Activated CD4-positive, alpha-beta T cell treated with anti-CD3 and anti-CD28 coated beads for 4 hours (primary cell): ENCODE measurements at regions not wholly inside any gene's neighbourhood (a gene's known extent, or its start where the extent isn't known, plus 50 kb on each side); places are given as distances from the start of the nearest gene placed in this dataset.
"Not testable (repeated sequence)": the region's sequence is repeated elsewhere in the genome, so short reads cannot be mapped to it uniquely, and the experiment has no call there.

Experiments
- DNase-seq, 2 donors: peaks; one replicate each; pipeline ENCODE4 v3.0.0-alpha.2; 2020

- DNase-seq = no peak
Measured at GRCh38 chr12:61137677-61138414, 1122.4 kb upstream of the USP15 start.

DNA sequence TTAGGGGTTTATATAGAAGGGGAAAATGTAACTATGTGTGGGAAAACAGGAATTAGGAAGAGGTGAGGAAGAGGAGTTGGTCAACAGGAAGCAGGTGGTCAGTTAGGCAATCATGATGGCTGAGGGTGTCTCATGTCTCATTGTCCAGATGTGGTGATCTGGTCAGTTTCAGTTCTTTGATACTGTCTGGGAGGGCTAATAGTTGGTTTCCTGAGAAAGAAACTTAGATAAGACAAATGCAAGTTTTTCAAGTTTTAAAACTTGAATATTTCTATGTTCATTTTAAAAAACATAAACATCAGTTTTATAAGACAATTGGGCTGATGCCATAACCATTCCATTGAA, 1121.8 kb upstream of the USP15 start:
- DNase-seq = no peak

DNA sequence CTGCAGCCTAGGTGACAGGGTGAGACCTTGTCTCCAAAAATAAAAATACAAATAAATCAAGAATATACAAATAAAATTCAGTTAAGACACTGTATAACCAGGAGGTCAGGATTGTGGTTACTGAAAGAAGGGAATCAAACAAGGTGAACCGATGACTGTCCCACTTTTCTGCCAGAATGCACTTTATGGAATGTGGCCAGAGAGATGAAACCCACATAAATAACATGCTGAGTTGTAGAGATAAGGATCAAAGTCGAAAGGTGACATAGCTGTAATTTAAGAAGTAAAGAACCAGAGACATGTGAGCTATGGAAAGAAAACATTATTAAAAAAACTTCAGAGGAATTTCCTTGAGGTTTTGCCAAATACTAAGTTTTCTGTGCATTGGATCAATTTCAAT, 1098.2 kb upstream of the USP15 start:
- DNase-seq = no peak

DNA sequence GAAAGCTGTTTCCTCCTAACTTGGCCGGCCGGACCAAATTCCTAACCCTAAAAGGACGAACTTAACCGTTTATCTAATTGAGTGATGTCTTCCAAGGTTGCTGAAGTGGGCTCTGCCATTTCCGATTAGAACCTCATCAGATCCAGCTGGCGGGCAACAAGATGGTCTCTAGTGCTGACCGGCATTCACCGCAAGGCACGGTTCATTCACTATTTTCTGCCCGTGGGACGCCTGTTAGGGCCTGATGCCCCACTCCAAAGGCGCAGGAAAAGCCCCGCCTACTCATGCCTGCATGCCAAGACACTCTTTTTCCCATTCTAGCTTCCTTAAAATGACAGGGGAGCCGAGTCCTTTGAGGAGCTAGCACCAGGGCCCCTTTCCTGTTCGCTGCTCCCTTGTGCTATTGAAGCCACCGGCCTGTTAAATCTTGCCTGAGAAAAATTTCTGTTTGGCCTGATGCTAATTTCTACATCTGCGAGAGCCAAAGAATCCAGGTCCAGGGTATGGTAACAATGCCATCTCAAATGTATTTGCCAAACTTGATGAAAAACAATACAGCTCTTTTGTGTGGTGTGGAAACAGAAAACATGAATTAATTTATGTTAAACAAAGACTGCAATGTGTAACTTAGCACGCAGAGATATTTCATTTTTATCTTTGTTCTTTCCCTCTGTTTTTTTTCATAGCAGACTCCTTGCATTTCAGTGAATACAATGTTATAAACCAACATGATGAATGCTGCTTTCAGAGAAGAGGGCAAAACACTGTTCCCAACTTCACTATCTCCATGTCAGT, 1071.2 kb upstream of the USP15 start:
- no peak for DNase-seq

DNA sequence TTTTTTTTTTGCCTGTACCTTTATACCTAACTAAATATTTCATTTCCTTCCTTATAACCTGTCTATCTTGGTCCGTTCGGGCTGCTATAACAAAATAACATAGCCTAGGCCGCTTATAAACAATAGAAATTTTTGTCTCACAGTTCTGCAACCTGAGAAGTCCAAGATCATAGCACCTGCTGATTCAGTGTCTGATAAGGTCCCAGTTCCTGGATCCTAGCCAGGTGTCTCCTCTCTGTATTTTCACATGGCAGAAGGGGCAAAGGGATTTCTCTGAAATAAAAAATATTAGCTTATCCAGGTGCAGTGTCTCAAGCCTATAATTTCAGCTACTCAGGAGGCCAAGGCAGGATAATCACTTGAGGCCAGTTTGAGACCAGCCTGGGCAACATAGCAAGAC, 1046.6 kb upstream of the USP15 start:
- no peak for DNase-seq

DNA sequence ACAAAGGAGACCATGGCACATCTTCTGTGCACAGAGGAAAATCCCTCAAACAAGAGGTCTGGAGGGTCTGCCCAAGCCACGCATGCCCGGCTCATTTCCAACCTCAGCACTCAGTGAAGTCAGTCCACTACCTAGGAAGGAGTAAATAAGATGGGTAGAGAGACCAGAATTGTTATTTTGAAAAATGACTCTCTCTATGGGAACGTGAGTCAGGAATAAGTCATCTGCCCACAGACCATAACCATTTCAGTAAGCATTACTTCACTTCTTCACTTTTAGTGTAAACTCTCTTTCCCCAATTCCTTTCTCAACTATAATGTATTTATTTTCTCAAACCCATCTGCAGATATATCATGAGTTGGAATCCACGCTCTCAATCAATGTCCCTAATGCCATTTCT, 1039.9 kb upstream of the USP15 start:
- DNase-seq = no peak

- DNase-seq = no peak
Measured at GRCh38 chr12:61232040-61232439, 1028.2 kb upstream of the USP15 start.

DNA sequence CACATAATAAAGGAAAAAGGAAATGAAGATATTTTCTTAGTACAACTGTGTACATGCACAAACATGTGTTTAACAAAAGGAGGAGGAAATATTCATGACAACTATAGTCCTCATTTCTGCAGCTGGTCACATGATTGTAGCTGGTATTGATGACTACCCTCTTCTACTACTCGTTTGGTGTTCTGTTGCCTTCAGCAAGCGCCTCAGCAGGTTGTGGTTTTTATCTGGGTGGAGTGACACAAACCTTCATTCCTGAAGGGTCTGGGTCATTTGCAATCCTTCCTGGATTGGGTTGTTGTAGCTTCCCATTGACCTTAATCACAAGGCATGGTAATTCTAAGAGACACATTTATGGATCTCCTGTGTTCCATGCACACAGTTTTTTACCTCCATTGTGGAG, 1009.9 kb upstream of the USP15 start:
- DNase-seq = no peak

GRCh38 chr12:61251076-61251475, 1009.1 kb upstream of the USP15 start:
- DNase-seq = no peak

DNA sequence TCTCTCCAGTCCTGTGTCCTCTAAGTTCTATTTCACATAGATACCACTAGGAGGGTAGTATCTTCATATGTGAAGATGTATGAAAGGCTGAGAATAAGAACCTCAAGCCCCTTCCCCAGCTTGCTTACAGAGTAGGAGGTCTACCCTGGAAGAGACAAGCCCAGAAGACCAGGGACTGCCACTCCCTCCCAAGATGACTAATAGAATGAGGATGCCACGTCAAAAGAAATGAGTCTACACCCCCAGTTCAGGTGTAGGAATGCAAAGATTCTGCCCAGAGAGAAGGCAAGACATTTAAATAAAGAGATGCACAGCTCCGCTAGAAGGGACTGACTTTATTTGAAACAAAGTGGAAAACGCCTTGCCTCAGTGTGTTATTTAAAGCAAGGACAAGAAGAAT, 1006.0 kb upstream of the USP15 start:
- DNase-seq = no peak

DNA sequence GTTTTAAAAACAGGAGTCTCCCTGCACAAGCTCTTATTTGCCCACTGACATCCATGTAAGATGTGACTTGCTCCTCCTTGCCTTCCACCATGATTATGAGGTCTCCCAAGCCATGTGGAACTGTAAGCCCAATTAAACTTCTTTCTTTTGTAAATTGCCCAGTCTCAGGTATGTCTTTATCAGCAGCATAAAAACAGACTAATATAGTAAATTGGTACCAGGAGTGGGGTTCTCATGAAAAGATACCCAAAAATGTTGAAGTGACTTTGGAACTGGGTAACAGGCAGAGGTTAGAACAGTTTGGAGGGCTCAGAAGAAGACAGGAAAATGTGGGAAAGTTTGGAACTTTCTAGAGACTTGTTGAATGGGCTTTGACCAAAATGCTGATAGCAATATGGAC, 995.9 kb upstream of the USP15 start:
- DNase-seq = not testable (repeated sequence)

- no peak for DNase-seq
Measured at GRCh38 chr12:61267474-61267873, 992.7 kb upstream of the USP15 start.

DNA sequence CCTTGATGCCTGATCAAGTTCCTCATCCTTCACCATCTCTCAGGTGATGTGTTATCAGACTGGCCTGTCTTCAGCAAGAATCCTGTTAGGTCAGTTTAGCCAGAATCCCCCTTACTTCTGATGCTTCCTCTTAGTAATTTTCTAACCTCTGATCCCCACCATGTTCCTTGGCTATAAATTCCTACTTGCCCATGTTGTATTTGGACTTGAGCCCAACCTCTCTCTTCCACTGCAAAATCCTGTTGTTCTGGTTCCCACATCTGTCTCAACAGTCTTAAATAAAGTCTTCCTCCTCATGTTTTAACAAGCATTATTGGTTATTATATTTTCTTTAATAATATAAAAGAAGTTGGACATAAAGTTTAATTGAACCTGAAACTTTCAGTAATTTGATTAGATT, 987.8 kb upstream of the USP15 start:
- DNase-seq = no peak

GRCh38 chr12:61282790-61283575, 977.2 kb upstream of the USP15 start:
- DNase-seq = no peak

- no peak for DNase-seq
Measured at GRCh38 chr12:61290473-61290872, 969.7 kb upstream of the USP15 start.

GRCh38 chr12:61291647-61292046, 968.6 kb upstream of the USP15 start:
- no peak for DNase-seq

DNA sequence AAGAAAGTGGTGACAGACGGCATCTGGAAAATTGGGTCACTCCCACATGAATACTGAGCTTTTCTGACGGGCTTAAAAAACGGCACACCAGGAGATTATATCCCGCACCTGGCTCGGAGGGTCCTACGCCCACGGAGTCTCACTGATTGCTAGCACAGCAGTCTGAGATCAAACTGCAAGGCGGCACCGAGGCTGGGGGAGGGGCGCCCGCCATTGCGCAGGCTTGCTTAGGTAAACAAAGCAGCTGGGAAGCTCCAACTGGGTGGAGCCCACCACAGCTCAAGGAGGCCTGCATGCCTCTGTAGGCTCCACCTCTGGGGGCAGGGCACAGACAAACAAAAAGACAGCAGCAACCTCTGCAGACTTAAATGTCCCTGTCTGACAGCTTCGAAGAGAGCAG, 966.2 kb upstream of the USP15 start:
- not testable (repeated sequence) for DNase-seq

DNA sequence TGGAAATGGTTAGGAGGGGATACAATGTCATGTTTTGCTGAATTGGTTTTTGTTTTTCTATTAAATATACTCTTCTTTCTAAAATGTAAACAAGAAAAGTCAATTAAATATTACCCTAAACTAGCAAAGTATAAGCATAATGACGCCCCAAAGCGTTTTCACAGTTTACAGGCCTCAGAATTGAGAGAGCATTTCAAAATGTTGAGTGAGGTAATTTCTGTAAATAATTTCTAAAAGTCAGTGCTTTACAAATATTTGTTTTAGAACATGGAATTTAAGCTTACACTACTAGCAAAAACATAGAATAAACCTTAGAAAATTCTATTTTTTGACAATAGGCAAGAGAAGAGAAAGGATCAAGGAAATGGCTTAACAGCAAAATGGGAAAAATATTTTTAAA, 958.4 kb upstream of the USP15 start:
- no peak for DNase-seq

GRCh38 chr12:61302282-61302681, 957.9 kb upstream of the USP15 start:
- DNase-seq = no peak

GRCh38 chr12:61308220-61308619, 952.0 kb upstream of the USP15 start:
- no peak for DNase-seq

DNA sequence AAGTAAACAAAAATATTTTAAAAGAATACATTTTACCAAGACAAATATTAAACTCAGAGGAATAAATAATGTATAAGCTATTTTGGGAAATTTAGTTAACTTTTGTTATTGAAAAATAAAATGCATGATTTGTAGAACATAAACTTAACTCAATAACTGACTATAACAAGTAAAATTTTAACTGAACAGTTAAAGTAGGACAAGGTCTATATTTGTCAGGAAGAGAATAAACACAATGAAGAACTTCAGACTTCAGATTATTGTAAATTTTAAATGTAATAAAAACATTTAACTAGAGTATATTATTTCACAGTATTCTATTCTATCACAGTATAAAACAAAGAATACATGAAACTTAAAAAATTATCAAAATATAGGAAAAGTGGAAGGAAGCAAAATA, 948.8 kb upstream of the USP15 start:
- DNase-seq = no peak

- DNase-seq = no peak
Measured at GRCh38 chr12:61348871-61349270, 911.3 kb upstream of the USP15 start.

- DNase-seq = no peak
Measured at GRCh38 chr12:61355105-61355504, 905.1 kb upstream of the USP15 start.

DNA sequence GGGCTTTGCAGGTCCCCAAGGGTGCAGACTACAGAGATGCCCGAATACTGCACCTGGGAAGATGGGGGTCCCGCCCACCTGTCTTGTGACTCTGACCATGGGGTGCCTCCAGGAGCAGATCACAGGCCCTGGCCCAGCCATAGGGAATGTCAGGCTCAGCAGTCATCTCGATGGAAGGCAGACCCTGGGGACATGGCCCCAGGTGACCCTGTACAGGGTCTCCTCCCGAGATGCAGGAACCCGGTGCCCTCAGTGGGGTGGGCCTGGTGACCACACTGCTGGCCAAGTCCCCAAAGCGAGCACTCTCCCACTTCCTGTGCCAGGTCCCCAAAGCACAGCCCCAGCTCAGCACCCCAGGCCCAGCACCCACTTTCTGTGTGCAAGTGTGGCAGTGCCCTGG, 903.7 kb upstream of the USP15 start:
- no peak for DNase-seq
